Ecto neural progenitor cell (in vitro differentiated cells): ENCODE measurements at regions not wholly inside any gene's neighbourhood (a gene's known extent, or its start where the extent isn't known, plus 50 kb on each side); places are given as distances from the start of the nearest gene placed in this dataset.

Experiments
- DNase-seq: peaks from one replicate; pipeline ENCODE4 v3.0.0-alpha.2; 2018; ENCODE audit warnings: low spot score

- DNase-seq, result no peak
Observed at GRCh38 chr5:117504305-117504704, 929.7 kb upstream of the SEMA6A start.

DNA sequence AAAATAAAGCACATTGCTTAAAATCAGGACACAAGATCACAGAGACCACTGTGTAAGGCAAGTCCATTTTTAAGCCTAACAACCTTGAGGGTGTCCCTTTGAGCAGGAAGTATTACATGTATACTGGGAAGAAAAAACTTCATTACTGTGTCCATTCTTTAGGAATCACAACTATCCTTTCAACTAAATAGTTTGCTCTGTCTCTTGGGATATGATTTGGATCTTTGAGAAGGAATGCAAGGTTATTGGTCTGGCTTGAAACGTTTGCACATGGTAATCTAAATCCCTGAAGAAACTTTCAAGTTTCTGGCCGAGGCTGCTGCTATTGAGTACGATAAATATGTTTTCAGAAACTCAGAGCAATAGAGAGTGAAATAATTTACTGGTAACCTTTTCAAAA is 923.0 kb upstream of the SEMA6A start:
- DNase-seq, result no peak

GRCh38 chr5:117496801-117497200 is 922.2 kb upstream of the SEMA6A start:
- DNase-seq, result no peak

DNA sequence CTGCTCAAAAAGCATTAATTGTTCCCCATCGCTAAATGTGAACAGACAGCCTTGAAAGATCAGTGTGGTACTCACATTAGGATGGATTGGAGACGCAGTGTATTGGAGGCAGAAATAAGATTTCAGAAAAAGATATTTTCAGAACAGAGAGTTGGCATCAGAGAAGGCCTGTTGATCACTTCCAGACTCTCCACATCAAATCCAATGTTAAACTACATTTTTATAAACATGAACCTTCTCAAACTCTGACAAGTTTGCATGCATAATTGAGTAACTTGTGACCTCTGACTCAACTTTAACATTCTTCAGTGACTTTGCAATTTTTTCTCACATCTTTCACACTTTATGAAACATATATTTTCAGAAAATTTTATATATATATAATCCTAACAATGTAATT is 919.6 kb upstream of the SEMA6A start:
- no peak for DNase-seq

DNA sequence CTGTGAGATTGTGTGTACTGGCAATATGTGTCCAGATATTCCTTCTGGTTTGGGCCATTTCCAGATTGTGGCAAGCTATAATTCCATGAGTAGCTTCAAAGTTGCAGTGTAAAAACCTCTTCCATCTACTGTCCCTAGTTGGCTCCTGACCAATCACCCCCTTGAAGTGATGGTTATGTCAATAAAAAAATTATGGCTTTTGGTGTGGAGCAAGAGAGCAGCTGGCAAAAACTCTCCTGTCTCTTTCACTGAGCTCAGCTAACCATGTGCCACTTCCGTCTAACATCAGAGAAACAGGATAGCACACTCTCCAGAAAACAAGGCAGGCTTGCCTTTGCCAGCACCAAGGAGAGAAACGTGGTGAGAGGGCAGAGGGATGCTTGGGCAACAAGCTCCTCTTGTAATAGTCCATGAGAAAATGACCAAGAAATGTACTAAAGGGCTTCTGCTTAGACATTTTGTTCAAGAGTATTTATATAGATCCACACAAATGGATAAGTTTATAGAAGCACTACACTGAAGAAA is 914.4 kb upstream of the SEMA6A start:
- no peak for DNase-seq

- no peak for DNase-seq
Observed at GRCh38 chr5:117487556-117487955, 912.9 kb upstream of the SEMA6A start.

- DNase-seq, result no peak
Observed at GRCh38 chr5:117486879-117487391, 912.3 kb upstream of the SEMA6A start.

DNA sequence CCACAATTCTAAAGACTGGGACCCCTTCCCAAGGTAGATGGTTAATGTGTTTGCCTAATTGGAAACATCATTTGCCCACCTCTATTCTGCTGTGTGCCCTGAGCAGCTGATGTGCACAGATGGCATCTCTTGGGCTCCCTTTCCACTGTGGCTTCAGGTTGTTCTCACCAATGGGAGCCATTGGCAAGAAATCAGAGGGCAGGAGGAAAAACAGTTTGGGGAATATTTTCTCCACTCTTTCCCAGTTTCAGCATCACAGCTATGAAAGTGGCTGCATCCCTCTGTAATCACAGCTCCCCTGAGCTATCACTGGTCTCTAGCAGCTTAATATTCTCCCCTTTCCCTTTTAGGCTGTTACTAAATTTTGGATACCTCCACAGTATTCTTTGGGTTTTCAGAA is 911.6 kb upstream of the SEMA6A start:
- no peak for DNase-seq

DNA sequence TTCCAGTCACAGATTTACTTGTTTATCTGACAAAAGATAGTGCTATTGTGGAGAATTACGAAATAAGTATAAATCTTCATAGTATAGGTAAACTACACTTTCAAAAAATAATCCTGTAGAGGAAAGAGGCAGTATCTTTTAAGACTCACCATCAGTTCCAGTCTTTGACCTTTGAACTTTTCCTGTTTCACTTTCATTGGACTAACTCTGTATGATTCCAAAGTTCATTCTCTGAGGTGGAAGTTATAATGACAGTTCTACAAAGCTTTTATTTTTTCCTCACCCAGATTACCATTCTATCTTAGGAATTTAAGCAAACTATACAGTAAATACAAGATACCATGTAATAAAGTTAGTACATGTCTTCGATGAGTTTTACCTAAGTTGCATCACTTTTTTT is 901.3 kb upstream of the SEMA6A start:
- DNase-seq, result no peak

DNA sequence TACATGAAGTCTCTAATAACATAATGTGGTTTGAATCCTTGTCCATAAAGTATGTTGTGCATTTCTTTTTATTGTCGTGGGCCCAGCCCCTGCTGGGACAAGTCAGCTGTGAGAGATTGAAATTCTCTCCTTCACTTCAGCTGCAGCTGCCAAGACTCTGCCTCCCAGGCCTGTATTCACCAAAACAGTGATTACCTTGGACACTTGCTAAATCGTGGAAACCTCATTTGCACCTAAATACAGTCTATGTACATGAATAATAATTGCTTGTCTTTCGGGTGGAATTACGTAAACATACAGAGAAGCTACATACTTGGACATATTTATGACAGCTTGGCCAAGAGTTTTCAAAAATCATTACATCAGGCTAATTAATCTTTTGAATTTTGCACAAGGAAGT is 898.5 kb upstream of the SEMA6A start:
- no peak for DNase-seq

DNA sequence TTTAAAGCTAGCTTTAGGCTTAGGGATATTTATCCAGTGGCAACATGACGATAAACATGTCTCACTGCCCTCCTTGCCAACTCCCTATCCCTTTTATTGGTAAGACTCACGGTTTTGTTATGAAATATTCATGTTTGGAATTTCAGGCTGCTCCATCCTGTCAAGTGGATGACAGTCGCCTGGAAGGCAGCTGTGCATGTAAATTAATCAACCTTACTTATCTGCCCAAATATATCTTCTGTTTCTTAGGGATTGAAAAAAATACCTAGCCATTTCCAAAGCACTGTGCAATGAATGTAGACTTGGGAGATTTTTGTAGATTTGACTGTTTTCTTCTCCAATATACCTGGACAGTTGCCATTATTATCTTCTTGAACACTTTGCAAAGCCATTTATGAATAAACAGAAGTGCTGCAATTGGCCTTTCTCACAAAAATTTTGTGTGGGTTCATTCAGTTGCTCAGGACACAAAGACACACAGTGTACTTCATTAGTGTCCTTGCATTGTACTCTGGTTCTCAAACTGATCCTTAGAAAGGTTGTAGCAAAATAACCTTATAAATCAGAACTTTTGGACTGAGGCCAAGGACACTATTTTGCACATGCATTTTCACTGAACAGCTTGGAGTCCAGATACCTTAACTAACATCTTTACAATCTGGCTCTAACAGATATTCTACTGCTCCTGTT is 889.4 kb upstream of the SEMA6A start:
- no peak for DNase-seq

- no peak for DNase-seq
Observed at GRCh38 chr5:117461966-117462365, 887.3 kb upstream of the SEMA6A start.

GRCh38 chr5:117461403-117461802 is 886.8 kb upstream of the SEMA6A start:
- no peak for DNase-seq

GRCh38 chr5:117457656-117458055 is 883.0 kb upstream of the SEMA6A start:
- no peak for DNase-seq

GRCh38 chr5:117456866-117457470 is 882.3 kb upstream of the SEMA6A start:
- DNase-seq, result no peak

DNA sequence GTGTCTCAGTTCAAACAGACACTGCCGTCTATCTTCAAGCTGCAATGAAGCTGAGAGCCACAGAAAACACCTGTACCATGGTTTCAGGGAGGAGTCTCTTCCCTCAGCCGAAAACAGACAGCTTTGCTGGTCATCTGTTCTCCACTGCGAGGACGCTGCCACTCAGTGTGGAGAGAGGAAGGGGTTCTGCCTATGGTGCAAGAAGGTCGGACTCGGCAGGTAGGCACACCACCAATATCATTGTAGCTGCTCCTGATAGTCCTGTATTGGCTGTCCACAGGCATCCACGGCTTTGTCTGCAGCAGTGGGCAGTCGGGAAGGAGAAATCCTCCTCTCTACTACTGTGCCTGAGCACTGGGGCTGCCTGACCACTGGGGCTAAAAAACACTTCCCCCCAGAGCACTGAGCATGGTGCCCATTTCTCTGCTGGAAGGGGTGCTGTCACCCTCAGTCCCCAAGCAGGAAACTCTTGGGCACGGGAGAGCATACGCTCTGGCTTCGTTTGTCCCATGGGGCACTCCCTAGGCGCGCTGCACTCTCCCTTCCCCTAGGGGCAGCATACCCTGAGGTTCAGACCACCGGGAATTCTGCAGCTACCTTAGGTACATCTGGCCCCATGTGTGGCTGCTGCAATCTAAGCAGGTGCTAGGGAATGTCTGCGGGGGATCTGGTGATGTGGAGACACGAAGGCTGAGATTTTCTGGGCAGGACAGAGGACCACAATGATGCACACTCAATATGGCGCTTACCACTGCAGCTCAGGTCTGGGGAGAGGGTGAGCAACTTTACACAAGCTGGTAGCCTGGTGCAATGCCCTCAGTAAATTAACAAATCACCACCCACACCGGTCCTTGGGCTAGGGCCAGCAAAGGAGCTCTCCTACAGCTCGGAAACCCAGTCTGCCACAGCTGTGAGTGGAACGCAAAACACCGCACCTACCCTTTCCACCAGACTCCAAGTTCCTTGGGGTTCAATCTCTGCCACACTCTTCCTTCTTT is 880.9 kb upstream of the SEMA6A start:
- peak; percentile 63 for DNase-seq

GRCh38 chr5:117454716-117455212 is 880.1 kb upstream of the SEMA6A start:
- DNase-seq, result peak; percentile 59

DNA sequence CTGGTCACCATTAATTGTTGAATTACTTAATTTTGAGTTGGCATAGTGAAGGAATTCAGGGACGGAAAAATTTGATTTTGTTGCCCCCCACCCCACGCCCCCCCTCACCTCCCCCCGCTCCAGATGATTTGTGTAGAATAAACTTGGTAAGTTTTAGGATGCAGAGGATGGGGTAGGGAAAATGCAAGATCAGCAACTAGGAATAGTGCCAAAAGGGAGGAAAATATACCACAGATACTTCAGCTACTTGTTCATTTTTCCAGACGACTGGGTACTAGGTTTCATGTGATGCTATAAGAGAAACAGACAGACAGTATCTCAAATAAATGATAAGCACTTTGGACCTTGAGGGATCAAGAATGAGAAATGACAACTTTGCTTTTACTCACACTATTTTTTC is 862.2 kb upstream of the SEMA6A start:
- no peak for DNase-seq

- DNase-seq, result no peak
Observed at GRCh38 chr5:117435203-117435602, 860.6 kb upstream of the SEMA6A start.

- DNase-seq, result no peak
Observed at GRCh38 chr5:117434254-117434653, 859.6 kb upstream of the SEMA6A start.

- no peak for DNase-seq
Observed at GRCh38 chr5:117433818-117434217, 859.2 kb upstream of the SEMA6A start.

DNA sequence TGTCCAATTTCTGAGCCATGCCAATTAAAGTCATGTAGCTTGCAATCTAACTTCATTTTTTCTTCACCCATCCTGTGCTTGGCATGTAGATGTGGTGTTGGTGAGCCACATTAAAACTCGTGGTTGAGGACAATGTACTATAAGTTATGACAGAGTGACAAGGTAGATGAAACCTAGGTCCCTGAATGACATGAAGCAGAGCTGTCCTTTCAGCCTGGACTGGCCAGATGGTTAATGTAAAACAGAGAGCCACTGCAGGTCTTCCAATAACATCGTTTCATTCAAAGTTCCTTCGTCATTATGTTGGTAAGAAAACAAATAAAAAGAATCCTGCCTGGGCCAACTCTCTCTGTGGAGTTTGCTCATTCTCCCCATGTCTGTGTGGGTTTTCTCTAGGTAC is 856.5 kb upstream of the SEMA6A start:
- DNase-seq, result no peak
